CD4-positive, CD25-positive, alpha-beta regulatory T cell (primary cell): ENCODE measurements at regions not wholly inside any gene's neighbourhood (a gene's known extent, or its start where the extent isn't known, plus 50 kb on each side); places are given as distances from the start of the nearest gene placed in this dataset.

ENCODE experiments used
- ATAC-seq, 2 donors: fragments of 150-1000 bp; cut with Tn5 transposase; one replicate each; pipeline ENCODE4 v1.10.0; 2021; ENCODE audit warnings: low read depth in 2 of 2, moderate number of reproducible peaks in 2 of 2, moderate library complexity in 1 of 2
- DNase-seq, 3 donors: peaks; one replicate each; pipeline versions ENCODE4 v3.0.0 to v3.0.0-alpha.2; 2012 to 2022; ENCODE audit warnings: mixed read lengths in 1 of 3
- H3K27ac ChIP-seq: one replicate; pipeline ENCODE4 v1.7.0; 2013; ENCODE audit warnings: mild to moderate bottlenecking, low read length; ENCODE audit not compliant: insufficient read depth, poor library complexity, severe bottlenecking
- H3K27me3 ChIP-seq: one replicate; pipeline ENCODE4 v1.7.0; 2013; ENCODE audit warnings: low read length; ENCODE audit not compliant: control insufficient read depth, insufficient read depth
- H3K36me3 ChIP-seq: one replicate; pipeline ENCODE4 v1.7.0; 2013; ENCODE audit warnings: mild to moderate bottlenecking, low read length, moderate library complexity; ENCODE audit not compliant: control insufficient read depth, insufficient read depth
- H3K4me1 ChIP-seq: 2 replicates; pipeline ENCODE4 v1.7.0; 2013; ENCODE audit warnings: mild to moderate bottlenecking, low read length; ENCODE audit not compliant: insufficient read depth, control insufficient read depth, poor library complexity, severe bottlenecking
- H3K4me3 ChIP-seq: one replicate; pipeline ENCODE4 v1.7.0; 2013; ENCODE audit warnings: low read depth, mild to moderate bottlenecking, low read length, moderate library complexity
- H3K9me3 ChIP-seq, 2 experiments: 1 replicate in 1 of 2; 2 replicates in 1 of 2; pipeline ENCODE4 v1.7.0; 2013; ENCODE audit warnings: low read length in 2 of 2, mild to moderate bottlenecking in 1 of 2, moderate library complexity in 1 of 2; ENCODE audit not compliant: control insufficient read depth in 2 of 2
- H3K27ac Mint-ChIP-seq, 3 donors: one replicate each; pipeline ENCODE4 v1.8.0; 2020 to 2022; ENCODE audit warnings: mild to moderate bottlenecking in 3 of 3, mixed read lengths in 3 of 3, moderate library complexity in 2 of 3
- H3K27me3 Mint-ChIP-seq: one replicate; pipeline ENCODE4 v1.8.0; 2022; ENCODE audit warnings: mild to moderate bottlenecking, mixed read lengths
- H3K36me3 Mint-ChIP-seq: one replicate; pipeline ENCODE4 v1.8.0; 2020; ENCODE audit warnings: mixed read lengths
- H3K4me1 Mint-ChIP-seq, 4 donors: one replicate each; pipeline ENCODE4 v1.8.0; 2020 to 2022; ENCODE audit warnings: mixed read lengths in 4 of 4, mild to moderate bottlenecking in 1 of 4
- H3K4me3 Mint-ChIP-seq, 4 donors: one replicate each; pipeline ENCODE4 v1.8.0; 2020 to 2022; ENCODE audit warnings: mild to moderate bottlenecking in 4 of 4, mixed read lengths in 4 of 4, moderate library complexity in 3 of 4
- H3K9me3 Mint-ChIP-seq, 7 donors: one replicate each; pipeline ENCODE4 v1.8.0; 2020 to 2022; ENCODE audit warnings: mixed read lengths in 7 of 7, mild to moderate bottlenecking in 3 of 7, moderate library complexity in 2 of 7

DNA sequence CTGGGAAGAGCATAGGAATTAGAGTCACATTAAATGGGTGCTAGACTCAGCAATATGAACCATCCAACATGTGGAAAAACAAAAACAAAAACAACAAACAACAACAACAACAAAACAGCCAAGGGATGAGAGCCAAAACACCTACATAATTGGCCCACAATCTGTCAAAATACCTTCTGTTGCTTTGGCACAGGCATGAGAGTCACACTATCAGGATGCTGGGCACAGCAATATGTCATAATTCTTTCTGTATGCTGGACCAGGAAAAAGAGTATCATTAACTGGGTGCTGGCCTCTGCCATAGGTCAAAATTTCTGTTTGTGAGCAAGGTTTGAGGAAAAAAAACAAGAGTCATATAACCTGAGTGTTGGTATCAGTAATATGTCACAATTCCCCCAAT, 979.1 kb upstream of the TSPY4 start:
- no peaks in the 10 kb centered on the region for H3K36me3 Mint-ChIP-seq
- Histone ChIP-seq H3K9me3 (no peaks in the 10 kb centered on the region), H3K36me3 (no peaks in the 10 kb centered on the region), H3K27ac (no peak overlapping the region), H3K4me1 (no peaks in the 10 kb centered on the region), H3K4me3 (no peak overlapping the region), H3K27me3 (no peaks in the 10 kb centered on the region)
- ATAC-seq (no peak), DNase-seq (no peak)
- no peaks in the 10 kb centered on the region for H3K27me3 Mint-ChIP-seq
- no peaks in the 10 kb centered on the region for H3K4me1 Mint-ChIP-seq
- H3K9me3 Mint-ChIP-seq = peaks cover 0 to 3% (median 0%) of the 10 kb centered on the region in 7 donors
- no peak overlapping the region for H3K27ac Mint-ChIP-seq
- no peak overlapping the region for H3K4me3 Mint-ChIP-seq

DNA sequence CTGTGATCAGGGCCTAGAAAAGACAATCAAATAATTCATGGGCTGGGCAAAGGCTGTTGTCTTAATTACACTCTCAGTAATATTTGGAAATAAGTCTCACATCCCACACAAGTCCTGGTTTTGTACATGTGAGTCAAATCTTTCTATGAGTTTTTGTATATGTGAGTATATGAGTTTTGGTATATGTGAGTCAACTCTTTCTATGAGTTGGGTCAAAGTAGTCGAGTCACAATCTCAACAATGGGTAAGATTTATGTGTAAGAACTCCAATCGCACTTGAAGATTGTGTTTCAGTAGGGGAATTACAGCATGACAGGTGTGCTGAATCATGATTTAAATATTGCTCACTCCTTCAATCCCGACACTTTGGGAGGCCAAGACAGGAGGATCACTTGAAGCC, 975.5 kb upstream of the TSPY4 start:
- no peak overlapping the region for H3K4me3 ChIP-seq

DNA sequence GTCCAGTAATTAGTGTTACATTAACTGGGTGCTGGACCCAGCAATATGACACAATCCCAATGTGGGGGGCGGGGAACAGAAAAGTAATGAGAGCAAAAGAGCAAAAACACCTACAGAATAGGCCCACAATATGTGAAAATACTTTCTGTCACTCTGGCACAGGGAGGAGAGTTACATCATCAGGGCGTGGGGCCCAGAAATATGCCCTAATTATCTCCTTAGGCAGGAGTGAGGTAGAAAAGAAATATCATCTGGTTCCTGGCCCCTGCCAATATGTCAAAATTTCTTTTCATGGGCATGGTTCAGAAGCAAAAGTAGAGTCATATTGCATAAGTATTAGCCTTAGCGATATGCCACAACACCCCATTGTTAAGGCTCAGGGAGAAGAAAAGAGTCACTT, 959.8 kb upstream of the TSPY4 start:
- H3K9me3 Mint-ChIP-seq = peaks cover 0 to 1% (median 0%) of the 10 kb centered on the region in 7 donors
- H3K4me3 Mint-ChIP-seq = no peak overlapping the region
- Histone ChIP-seq H3K36me3 (no peaks in the 10 kb centered on the region), H3K27ac (no peak overlapping the region), H3K9me3 (no peaks in the 10 kb centered on the region), H3K4me3 (no peak overlapping the region), H3K4me1 (no peaks in the 10 kb centered on the region), H3K27me3 (no peaks in the 10 kb centered on the region)
- no peaks in the 10 kb centered on the region for H3K27me3 Mint-ChIP-seq
- ATAC-seq = no peak
- H3K4me1 Mint-ChIP-seq = no peaks in the 10 kb centered on the region
- no peak overlapping the region for H3K27ac Mint-ChIP-seq
- no peaks in the 10 kb centered on the region for H3K36me3 Mint-ChIP-seq
- DNase-seq = no peak

More for the DNA sequence above, 975.5 kb upstream of the TSPY4 start:
- Histone ChIP-seq H3K9me3 (no peaks in the 10 kb centered on the region), H3K36me3 (no peaks in the 10 kb centered on the region), H3K4me1 (no peaks in the 10 kb centered on the region), H3K27ac (no peak overlapping the region), H3K27me3 (no peaks in the 10 kb centered on the region)
- Mint-ChIP-seq H3K4me1 (no peaks in the 10 kb centered on the region), H3K36me3 (no peaks in the 10 kb centered on the region), H3K9me3 (peaks cover 0 to 3% (median 0%) of the 10 kb centered on the region in 7 donors), H3K27ac (no peak overlapping the region), H3K4me3 (no peak overlapping the region), H3K27me3 (no peaks in the 10 kb centered on the region)
- no peak for DNase-seq
- no peak for ATAC-seq

DNA sequence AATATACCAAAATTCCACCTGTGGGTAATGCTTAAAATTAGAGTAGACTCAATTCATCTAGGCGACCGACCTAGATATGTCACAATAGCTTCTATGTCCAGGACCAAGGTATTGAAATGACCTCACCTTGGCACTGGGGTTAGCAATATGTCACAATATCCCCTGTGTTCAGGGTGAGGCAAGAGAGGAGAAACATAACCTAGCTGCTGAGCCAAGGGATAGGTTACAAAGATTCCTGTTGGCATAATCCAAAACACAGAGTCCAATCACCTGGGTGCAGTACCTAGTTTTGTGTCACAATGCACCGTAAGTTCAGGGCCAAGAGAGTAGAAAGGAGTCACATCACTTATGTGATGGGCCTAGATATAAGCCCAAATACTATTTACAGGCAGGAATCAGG, 957.5 kb upstream of the TSPY4 start:
- Mint-ChIP-seq H3K4me3 (no peak overlapping the region), H3K27ac (no peak overlapping the region), H3K4me1 (no peaks in the 10 kb centered on the region), H3K9me3 (peaks cover 0 to 1% (median 0%) of the 10 kb centered on the region in 7 donors), H3K36me3 (no peaks in the 10 kb centered on the region), H3K27me3 (no peaks in the 10 kb centered on the region)
- H3K9me3 ChIP-seq = no peaks in the 10 kb centered on the region
- H3K4me1 ChIP-seq = no peaks in the 10 kb centered on the region
- H3K27ac ChIP-seq = no peak overlapping the region
- DNase-seq = no peak
- no peak overlapping the region for H3K4me3 ChIP-seq
- no peaks in the 10 kb centered on the region for H3K36me3 ChIP-seq
- no peaks in the 10 kb centered on the region for H3K27me3 ChIP-seq
- ATAC-seq = no peak

DNA sequence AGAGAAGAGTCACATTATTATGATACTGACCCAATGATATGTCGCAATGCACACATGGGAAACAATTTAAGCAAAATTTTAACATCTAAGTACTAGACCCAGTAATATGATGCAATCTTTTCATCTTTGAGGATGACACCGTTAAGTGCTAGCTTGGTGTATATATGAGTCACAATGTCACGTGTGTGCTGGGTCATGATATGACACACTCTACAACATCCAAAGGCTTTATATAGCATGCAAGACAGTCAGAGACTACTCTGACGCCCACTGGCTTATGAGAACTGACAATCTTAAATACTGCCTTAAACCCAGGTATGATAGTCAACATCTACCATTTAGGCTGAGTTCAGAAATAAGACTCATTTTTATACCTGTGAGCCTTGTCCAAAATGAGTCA, 955.8 kb upstream of the TSPY4 start:
- Histone ChIP-seq H3K4me3 (no peak overlapping the region), H3K4me1 (no peaks in the 10 kb centered on the region), H3K9me3 (no peaks in the 10 kb centered on the region), H3K27ac (no peak overlapping the region), H3K36me3 (no peaks in the 10 kb centered on the region), H3K27me3 (no peaks in the 10 kb centered on the region)
- no peak overlapping the region for H3K4me3 Mint-ChIP-seq
- H3K4me1 Mint-ChIP-seq = no peaks in the 10 kb centered on the region
- peaks cover 0 to 1% (median 0%) of the 10 kb centered on the region in 7 donors for H3K9me3 Mint-ChIP-seq
- ATAC-seq = no peak
- DNase-seq = no peak
- no peaks in the 10 kb centered on the region for H3K27me3 Mint-ChIP-seq
- no peaks in the 10 kb centered on the region for H3K36me3 Mint-ChIP-seq
- H3K27ac Mint-ChIP-seq = no peak overlapping the region

GRCh38 chrY:8386053-8386452, 951.2 kb upstream of the TSPY4 start:
- Mint-ChIP-seq H3K4me3 (no peak overlapping the region), H3K36me3 (no peaks in the 10 kb centered on the region), H3K27me3 (no peaks in the 10 kb centered on the region), H3K9me3 (peaks cover 0 to 1% (median 0%) of the 10 kb centered on the region in 7 donors), H3K27ac (no peak overlapping the region), H3K4me1 (no peaks in the 10 kb centered on the region)
- Histone ChIP-seq H3K36me3 (no peaks in the 10 kb centered on the region), H3K27me3 (no peaks in the 10 kb centered on the region), H3K4me3 (no peak overlapping the region), H3K27ac (no peak overlapping the region), H3K9me3 (no peaks in the 10 kb centered on the region), H3K4me1 (no peaks in the 10 kb centered on the region)
- DNase-seq = no peak
- no peak for ATAC-seq

DNA sequence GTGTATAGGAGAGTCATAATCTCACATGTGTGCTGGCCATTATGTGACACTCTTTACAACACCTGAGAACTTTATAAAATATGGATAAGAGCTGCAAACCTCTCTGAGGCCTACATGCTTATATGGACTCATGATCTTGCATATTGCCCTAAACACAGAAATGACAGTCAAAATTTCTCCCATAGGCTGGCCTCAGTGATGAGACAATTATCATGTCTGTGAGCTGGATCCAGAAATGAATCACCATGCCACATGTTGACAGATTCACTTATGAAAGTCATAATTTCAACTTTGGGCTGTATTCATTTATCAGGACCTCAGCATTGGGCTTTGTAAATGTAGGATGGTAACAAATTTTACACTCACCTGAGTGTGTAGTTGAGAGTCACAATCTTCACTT, 948.8 kb upstream of the TSPY4 start:
- Histone ChIP-seq H3K4me3 (no peak overlapping the region), H3K9me3 (no peaks in the 10 kb centered on the region), H3K36me3 (no peaks in the 10 kb centered on the region), H3K27me3 (no peaks in the 10 kb centered on the region), H3K27ac (no peak overlapping the region), H3K4me1 (no peaks in the 10 kb centered on the region)
- DNase-seq (no peak), ATAC-seq (no peak)
- H3K4me1 Mint-ChIP-seq = no peaks in the 10 kb centered on the region
- no peak overlapping the region for H3K27ac Mint-ChIP-seq
- no peaks in the 10 kb centered on the region for H3K27me3 Mint-ChIP-seq
- no peaks in the 10 kb centered on the region for H3K36me3 Mint-ChIP-seq
- no peak overlapping the region for H3K4me3 Mint-ChIP-seq
- H3K9me3 Mint-ChIP-seq = no peaks in the 10 kb centered on the region

DNA sequence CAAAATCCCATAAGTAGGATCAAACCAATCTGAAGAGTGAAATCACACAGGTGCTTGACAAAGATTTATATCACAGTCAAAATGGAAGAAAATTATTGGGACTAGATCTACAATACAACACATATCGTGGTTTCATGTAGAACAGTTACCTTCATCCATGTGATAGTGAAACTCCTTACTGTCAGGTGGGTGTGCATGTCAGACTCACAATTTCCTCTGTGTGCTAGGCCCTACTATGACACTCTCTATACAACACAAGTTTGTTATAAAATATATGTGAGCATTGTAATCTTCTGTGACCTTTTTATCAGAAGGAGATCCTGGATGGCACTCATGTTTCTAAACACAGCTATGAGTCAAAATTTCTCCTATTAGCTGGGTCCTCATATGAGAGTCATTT, 947.0 kb upstream of the TSPY4 start:
- Mint-ChIP-seq H3K4me1 (no peaks in the 10 kb centered on the region), H3K27ac (no peak overlapping the region), H3K36me3 (no peaks in the 10 kb centered on the region), H3K4me3 (no peak overlapping the region), H3K9me3 (no peaks in the 10 kb centered on the region), H3K27me3 (no peaks in the 10 kb centered on the region)
- H3K27me3 ChIP-seq = no peaks in the 10 kb centered on the region
- DNase-seq (no peak), ATAC-seq (no peak)
- H3K4me1 ChIP-seq = no peaks in the 10 kb centered on the region
- H3K27ac ChIP-seq = no peak overlapping the region
- no peak overlapping the region for H3K4me3 ChIP-seq
- H3K36me3 ChIP-seq = no peaks in the 10 kb centered on the region
- H3K9me3 ChIP-seq = no peaks in the 10 kb centered on the region
